ENCODE measurements at regions not wholly inside any gene's neighbourhood (a gene's known extent, or its start where the extent isn't known, plus 50 kb on each side); places are given as distances from the start of the nearest gene placed in this dataset.

DNA sequence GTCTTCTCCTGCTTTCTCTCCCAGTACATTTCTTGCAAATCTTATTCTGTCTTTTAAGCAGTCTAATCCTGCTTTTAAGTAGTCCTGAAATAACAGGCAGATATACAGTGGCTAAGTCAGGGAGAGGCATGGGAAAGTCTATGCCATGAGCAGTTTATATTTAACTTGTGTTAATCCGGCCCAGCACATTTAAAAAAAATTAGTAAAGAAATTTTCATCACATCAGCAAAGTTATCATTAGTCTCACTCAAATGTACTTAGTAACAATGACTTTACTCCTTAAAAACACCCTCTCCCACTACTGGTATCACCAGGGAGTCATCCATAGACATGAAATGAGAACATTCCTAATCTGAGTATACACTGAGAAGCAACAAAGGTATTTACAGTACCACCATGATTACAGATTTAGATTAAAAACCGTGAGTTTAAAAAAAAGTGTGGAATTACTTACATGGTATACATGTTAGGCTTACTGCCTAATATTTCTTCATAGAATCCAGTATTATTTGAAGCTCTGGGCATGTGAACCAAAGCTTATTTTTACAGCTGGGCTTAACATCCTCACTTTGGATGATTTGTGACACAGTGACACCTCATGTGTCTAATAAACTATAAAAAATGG lies 75.9 kb upstream of the DAB2 start:
- DNase-seq, result no peak

DNA sequence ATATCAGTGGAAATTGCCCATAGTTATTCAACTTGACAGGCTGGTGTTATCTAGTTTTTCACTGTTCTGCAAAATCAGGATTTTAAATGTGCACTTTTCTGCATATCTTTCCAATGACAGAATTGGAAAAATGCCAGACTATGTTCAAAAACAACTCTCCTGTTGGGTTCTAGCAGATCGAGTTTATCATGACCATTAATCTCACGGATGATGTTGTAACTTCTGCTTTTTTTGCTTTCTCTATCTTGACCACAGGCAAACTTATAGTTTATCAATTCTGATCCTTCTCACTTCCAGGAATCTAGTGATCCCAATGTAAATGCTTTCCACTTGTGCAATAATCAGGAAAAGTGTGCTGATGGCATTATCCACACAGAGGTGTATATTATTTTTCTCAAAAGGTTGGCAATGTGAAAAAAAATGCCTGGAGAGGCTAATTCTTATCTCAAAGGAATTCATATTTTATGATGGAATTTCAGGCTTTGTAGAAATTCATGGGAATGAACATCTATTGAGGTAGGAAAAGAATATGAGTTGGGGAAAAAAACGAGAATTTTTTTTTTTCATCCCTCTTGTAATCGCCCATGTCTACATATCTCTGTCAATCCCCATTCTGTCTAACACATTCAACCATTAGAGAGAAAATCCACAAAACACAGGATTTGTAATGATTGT lies 73.6 kb upstream of the DAB2 start:
- peak in 3 of 4 experiments; percentile 18 to 58 (median 58) for DNase-seq

DNA sequence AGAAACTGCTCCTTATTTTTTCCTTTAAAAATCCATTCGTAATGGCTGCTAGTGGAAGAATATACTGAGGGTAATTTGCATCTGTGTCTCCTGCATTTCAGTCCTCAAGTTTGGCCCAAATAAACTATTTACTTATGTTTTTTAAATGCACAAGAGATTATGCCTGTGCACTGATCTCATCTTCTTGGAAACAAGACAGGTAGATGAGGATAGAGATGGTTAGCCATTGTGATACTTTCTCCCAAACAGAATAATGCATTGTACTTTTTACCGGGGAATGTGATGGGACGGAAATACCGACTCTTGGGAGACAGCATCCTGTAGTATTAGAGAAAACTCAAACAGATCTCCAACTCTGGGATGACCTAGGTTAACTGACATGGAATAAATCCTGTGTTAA lies 72.5 kb upstream of the DAB2 start:
- DNase-seq, result no peak

DNA sequence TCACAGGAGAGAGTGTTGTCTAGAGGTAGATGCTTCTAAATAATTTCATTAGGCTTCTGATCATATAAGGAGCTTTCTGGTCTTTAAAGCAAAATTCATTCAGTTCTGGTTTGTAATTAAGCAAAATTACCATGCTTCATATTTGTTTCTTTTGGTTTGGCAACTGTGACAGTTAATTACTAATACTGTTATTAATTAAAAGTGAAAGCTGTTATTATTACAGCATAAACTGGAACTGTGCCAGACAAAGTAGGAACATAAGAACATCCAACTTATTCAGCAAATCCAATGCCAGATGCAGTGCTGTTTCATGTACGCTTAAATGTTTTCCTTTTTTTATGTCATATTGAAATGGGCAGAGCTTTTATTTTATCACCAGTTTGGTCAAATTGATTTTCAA lies 70.4 kb upstream of the DAB2 start:
- DNase-seq, result peak in 2 of 4 experiments; percentile 44 to 69

DNA sequence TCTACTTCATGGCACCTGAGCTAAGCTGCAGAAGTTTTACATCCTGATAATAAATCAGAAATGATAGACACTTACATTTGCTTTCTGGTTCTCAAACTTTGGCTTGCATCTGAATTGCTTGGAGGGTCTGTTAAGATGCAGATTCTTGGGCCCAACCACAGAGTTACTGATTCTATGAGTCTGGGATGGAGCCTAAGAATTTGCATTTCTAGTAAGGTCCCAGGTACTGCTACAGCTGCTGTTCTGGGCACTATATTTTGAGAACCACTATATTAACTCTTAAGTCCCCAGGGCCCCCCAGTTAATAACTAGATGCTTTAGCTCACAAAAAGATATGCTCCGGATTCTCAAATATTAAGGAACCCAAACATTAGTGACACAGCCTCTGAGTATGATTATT lies 69.8 kb upstream of the DAB2 start:
- DNase-seq, result no peak

DNA sequence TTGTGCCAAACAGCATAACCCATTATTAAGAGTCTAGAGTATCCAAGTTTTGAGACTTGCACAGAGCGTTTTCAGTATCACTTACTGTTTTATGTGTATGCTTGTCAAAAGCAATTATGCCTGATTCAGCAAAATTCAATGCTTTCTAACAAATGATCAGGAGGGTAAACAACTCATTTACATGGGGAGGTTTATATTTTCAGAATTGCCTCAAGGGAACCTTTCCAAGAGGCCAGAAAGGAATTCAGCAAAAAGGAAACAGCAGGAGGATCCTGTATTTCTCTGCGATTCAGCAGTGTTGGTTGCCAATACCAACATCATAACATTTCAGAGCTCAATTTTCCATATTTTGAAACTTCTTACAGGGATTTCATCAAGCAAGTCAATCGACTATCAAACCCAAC lies 69.3 kb upstream of the DAB2 start:
- peak in 3 of 4 experiments; percentile 29 to 59 (median 41) for DNase-seq

DNA sequence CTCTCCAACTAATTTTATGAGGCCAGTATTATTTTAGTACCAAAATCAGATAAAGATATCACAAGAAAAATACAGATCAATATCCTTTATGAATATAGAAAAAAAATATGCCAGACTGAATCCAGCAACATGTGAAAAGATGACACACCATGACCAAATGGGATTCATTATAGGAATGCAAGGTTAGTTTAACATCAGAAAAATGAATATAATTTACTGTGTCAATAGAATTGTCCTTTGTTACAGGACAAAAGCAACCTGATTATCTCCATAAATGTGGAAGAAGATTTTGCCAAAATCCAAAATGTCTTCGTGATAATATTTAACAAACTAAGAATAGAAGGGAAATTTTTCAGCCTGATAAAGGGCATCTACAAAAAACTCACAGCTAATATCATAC lies 66.4 kb upstream of the DAB2 start:
- DNase-seq, result no peak

DNA sequence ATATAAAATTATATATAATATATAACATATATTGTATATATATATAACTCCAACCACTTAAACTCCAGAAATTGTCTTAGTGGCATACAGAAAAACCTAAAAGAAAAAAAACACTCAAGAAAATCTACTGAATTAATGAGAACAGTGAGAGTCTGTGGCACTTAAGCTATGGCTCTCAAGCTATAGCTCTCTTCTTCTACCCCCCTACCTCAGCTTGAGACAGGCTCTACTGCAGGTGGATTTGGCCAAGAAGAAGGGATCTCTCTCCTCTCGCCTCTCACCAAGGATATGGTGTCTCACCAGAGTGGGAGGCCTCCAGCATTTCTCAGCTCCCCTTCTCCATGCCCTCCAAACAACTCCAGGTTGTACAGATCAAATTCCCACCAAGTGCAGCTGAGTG lies 64.5 kb upstream of the DAB2 start:
- no peak for DNase-seq

DNA sequence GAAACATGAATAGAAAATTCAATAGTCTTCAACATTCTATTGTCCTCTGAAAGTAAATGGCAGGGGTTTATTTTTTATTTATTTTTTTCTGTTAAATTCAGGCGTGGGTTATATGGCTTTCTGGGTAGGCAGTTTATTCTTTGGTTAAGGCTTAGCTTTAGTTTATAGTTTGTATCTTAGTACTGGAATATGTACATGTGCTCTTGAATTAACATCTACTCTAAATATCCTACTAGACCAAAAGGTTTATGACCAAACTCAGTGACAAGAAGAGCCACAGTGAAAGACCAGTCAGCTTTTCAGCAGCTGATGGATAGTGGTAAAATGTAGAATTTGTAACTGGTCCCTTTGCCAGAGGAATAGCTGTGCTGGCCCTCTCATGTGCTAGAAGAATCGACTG lies 62.0 kb upstream of the DAB2 start:
- no peak for DNase-seq

DNA sequence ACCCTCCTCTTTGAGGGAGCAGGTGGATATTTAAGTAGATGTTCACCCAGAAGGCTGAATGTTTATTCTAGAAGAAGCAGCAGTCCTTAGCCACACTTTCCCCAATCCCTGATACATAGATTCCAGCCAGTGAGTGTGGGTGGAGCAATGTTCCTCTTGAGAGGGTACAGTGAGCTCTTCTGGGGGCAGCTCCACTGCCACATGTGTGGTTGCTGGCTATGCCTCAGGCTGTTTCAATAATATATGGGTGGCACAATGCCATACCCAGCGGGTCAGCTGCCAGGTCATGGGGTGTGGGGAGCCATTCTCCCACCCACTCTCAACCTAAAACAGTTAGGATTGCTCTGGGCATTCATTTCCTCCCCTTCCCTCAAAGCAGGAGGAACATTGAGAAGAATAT lies 61.6 kb upstream of the DAB2 start:
- DNase-seq, result peak; percentile 59 to 78 (median 76)

DNA sequence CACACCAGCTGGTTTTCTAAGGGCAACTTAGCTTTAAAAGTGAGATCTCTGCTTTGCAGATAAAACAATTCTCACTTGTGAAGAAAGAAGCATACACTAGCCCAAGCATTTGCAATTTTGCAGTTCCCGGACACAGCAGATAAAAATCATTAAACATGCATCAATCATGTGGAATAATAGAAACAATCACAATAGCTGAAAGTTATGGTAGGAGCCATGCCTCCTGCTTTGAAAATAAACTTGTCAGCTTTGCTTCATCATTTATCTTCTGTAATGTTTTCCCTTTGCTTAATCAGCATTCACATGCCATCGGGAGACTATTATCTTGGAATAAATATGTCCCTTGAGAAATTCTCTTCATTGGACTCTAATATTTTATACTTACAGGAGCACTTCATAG lies 60.3 kb upstream of the DAB2 start:
- DNase-seq, result no peak

DNA sequence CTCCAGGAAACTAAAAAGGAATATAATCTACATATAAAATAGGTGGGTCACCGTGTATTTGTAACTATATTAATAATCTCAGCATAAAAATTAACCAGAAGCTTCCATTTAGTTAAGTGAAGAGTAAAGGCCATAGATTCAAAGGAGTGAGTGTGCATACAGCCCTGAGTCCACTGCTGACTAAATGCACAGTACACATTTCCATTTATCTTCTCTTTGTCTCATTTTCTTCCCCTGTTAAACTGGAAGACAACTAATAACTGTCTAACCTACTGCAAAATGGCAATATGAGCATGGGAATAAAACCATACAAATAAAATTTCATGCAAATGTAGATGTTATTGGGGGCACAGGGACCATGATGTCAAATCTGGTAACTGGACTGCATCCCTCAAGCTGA lies 59.9 kb upstream of the DAB2 start:
- DNase-seq, result no peak

DNA sequence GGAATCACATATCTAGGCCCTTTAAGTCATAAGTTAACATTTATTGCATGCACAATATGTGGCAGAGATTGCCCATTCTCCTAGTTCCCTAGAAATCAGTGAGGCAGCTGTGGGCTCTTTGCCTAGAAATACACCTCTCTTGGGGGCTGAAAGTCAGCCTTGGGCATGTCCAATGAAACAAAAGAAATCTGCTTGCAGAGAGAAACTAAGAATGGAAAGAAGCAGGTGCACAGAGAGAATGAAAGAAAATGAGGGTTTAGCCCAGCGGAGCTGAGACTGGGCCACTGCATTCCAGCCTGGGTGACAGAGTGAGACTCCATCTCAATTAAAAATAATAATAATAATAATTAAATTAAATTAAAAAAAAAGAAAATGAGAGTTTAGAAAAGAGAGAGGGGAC lies 57.3 kb upstream of the DAB2 start:
- peak in 1 of 4 experiments; percentile 21 for DNase-seq

DNA sequence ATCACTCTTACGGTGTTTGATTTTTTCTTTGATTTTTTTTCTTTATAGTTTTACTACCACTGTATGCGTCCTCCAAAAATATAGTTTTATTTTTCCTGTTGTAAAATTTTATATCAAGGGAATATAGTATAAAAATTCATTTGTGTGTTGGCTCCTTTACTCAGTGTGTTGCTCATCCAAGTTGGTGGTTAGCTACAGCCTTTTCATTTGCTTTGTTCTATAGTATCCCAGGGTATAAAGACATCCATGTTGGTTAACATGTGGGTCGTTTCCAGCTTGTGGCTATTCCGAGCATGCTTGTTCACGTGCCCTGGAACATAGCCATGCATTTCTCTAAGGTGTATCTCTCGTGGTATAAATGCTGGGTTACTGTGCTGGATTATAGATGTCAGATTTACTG lies 54.8 kb upstream of the DAB2 start:
- no peak for DNase-seq

DNA sequence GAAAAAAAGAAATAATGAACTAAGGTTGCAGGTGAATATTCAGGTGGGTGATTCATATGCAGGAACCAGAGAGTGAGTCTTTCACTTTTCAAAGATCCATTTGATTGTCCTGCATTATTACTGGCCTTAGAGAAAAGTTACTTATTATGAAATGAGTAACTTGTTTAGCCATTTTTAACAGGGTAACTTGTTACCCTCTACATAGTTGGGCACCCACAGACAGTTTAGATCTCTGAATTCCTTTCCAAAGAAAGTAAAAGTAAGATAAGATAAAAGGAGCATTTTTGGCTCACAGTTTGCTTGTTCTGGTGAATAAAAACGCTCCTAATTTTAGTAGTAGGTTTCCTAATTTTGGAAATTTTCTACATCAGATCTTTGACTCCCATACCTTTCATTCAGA lies 54.1 kb upstream of the DAB2 start:
- no peak for DNase-seq

DNA sequence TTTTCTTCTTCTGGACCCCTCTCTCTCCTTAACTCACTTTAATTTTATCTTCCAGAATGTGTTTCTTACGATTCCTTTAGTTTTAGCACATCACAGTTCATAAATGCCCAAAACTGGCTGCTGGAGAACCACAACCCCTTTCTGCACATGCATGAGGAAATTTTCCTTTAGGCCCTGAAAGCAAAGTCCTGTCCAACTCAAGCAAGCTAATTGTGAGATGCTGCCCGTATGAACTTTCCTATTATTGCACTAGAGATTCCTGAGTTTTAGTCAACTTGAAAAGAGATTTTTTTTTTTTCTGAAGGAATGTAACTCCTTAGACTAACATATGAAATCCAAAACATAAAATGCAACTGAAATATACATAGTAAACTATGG lies 52.1 kb upstream of the DAB2 start:
- no peak for DNase-seq

DNA sequence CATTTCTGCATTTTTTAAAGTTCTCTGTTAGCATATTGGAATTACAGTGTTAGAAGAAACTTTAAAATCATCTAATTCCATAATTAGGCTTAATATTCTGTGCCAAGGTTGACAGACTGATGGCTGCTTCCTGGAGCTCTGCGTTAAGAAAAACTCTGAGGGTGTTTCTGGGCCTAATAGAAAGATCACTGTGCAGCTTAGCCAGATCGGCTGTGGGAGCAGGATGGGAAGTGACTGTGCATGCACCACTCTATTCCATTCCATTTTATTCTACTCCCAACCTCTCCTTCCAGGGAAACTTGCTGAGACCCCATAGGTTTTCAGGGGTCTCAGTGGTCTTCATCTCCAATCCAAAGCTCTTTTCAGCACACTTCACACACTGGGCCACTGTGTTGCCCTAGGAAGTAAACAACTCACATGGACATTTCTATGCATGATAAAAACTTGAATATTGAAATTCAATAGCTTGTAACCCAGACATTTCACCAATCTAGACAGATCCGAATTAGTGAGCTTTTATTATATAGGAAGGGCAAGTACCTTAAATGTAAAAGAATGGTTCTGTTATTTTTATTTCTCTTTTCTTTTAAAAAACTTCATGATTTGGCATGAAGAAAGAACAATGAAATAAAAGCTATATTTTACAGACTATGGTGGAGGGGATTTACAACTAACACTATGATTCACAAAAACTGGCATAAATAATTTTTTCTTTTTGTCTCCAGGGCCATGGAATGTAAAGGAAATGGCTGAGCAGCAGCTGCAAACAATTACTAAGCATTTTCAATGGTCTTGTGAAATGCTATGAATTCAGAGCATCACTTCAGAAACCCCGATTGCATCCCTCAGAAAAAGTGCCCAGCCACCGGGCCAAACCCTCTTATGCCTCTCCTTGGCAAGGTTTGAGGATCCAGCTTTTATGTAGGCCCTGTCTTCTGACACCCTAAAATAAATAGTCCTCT lies 51.4 kb upstream of the DAB2 start:
- DNase-seq, result peak in 2 of 4 experiments; percentile 24 to 35

DNA sequence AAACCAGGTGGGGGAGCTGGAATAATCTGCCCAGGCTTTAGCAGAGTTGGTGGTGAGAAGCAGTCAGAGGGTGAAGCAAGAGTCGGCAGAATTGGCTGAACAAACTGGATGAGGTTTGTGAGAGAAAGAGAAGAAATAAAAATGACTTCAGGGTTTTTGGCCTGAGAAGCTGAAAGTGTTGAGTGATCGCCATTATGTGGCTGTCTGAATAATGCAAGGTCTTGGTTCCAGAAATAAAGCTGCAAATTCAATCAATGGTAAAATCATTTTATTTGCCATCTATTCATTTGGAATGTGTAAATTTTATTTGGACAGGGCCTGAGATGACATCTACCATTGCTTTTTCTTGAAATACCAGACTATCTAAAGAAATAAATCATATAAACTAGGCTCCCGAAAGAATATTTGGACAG lies 50.4 kb upstream of the DAB2 start:
- no peak for DNase-seq

Measured in suppressor macrophage (primary cell).